Endodermal cell (in vitro differentiated cells): ENCODE measurements at regions not wholly inside any gene's neighbourhood (a gene's known extent, or its start where the extent isn't known, plus 50 kb on each side); places are given as distances from the start of the nearest gene placed in this dataset.

Source experiments
- DNase-seq: peaks from one replicate; pipeline ENCODE4 v3.0.0-alpha.2; 2017
- H3K27ac ChIP-seq: 2 replicates; pipeline ENCODE4 v1.5.1; 2013; ENCODE audit warnings: mild to moderate bottlenecking, low read depth, low read length, moderate library complexity
- H3K27me3 ChIP-seq: 2 replicates; pipeline ENCODE4 v1.6.1; 2013; ENCODE audit warnings: mild to moderate bottlenecking, low read length, moderate library complexity; ENCODE audit not compliant: insufficient read depth, control insufficient read depth, poor library complexity, severe bottlenecking
- H3K36me3 ChIP-seq: 2 replicates; pipeline ENCODE4 v1.7.0; 2013; ENCODE audit warnings: mild to moderate bottlenecking, low read length, moderate library complexity; ENCODE audit not compliant: control insufficient read depth, insufficient read depth
- H3K4me1 ChIP-seq: one replicate; pipeline ENCODE4 v1.7.0; 2013; ENCODE audit warnings: low read length; ENCODE audit not compliant: control insufficient read depth, insufficient read depth
- H3K4me3 ChIP-seq: 2 replicates; pipeline ENCODE4 v1.5.1; 2013; ENCODE audit warnings: mild to moderate bottlenecking, low read length, moderate library complexity
- H3K9ac ChIP-seq: 2 replicates; pipeline ENCODE4 v1.6.1; 2013; ENCODE audit warnings: mild to moderate bottlenecking, low read length, moderate library complexity; ENCODE audit not compliant: poor library complexity, severe bottlenecking; ENCODE audit errors: extremely low read depth
- H3K9me3 ChIP-seq: 2 replicates; pipeline ENCODE4 v1.6.1; 2013; ENCODE audit warnings: mild to moderate bottlenecking, low read length, moderate library complexity; ENCODE audit not compliant: control insufficient read depth
- H3K27ac Mint-ChIP-seq: 2 replicates; pipeline ENCODE4 v1.8.0; 2020; ENCODE audit warnings: mixed read lengths
- H3K27me3 Mint-ChIP-seq: 2 replicates; pipeline ENCODE4 v1.8.0; 2021; ENCODE audit warnings: mild to moderate bottlenecking, mixed read lengths; ENCODE audit not compliant: insufficient read depth
- H3K36me3 Mint-ChIP-seq: 2 replicates; pipeline ENCODE4 v1.8.0; 2020; ENCODE audit warnings: low read depth, mixed read lengths
- H3K4me1 Mint-ChIP-seq: 2 replicates; pipeline ENCODE4 v1.8.0; 2020; ENCODE audit warnings: mixed read lengths
- H3K4me3 Mint-ChIP-seq: 2 replicates; pipeline ENCODE4 v1.8.0; 2020; ENCODE audit warnings: mild to moderate bottlenecking, moderate library complexity, mixed read lengths
- H3K9me3 Mint-ChIP-seq: 2 replicates; pipeline ENCODE4 v1.8.0; 2020; ENCODE audit warnings: mild to moderate bottlenecking, mixed read lengths
- WGBS, 2 experiments: methylation state at CpG; one replicate each; pipeline versions ENCODE4 v1.1.5 to v1.1.7; 2013; ENCODE audit warnings: missing lambda C conversion rate in 2 of 2, mixed read lengths in 1 of 2; ENCODE audit not compliant: insufficient coverage in 1 of 2, insufficient read length in 1 of 2; 5-methylcytosine and 5-hydroxymethylcytosine counted together
- TF ChIP-seq, protein P1 (sequence below): fragments of 200-600 bp; sonication (generic); conservative IDR thresholded peaks from 2 replicates; pipeline ENCODE4 v1.5.0; 2021; ENCODE audit warnings: antibody characterized with exemption, mild to moderate bottlenecking

DNA sequence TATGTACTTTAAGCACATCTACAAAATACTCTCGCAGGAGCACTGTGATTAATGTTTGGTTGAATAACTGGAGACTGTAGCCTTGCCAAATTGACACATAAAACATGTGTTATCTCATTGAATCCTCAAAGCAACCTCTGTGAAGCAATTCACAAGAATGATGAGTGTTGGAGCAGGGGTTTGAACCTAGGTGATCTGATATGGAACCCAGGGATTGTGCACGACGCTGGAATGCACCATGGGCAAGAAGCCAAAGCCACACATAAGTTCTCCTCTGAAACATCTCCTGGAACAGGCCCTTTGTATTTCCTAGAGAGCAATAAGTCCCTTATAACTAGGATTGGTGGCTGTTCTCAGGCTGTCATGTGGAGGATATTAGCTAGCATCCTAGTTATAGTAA lies 124.6 kb upstream of the IVNS1ABP start:
- Mint-ChIP-seq H3K36me3 (no peaks in the 10 kb centered on the region), H3K4me1 (no peaks in the 10 kb centered on the region), H3K4me3 (no peak overlapping the region), H3K27ac (no peak overlapping the region), H3K27me3 (no peaks in the 10 kb centered on the region), H3K9me3 (no peaks in the 10 kb centered on the region)
- TF ChIP-seq, protein P1, sequence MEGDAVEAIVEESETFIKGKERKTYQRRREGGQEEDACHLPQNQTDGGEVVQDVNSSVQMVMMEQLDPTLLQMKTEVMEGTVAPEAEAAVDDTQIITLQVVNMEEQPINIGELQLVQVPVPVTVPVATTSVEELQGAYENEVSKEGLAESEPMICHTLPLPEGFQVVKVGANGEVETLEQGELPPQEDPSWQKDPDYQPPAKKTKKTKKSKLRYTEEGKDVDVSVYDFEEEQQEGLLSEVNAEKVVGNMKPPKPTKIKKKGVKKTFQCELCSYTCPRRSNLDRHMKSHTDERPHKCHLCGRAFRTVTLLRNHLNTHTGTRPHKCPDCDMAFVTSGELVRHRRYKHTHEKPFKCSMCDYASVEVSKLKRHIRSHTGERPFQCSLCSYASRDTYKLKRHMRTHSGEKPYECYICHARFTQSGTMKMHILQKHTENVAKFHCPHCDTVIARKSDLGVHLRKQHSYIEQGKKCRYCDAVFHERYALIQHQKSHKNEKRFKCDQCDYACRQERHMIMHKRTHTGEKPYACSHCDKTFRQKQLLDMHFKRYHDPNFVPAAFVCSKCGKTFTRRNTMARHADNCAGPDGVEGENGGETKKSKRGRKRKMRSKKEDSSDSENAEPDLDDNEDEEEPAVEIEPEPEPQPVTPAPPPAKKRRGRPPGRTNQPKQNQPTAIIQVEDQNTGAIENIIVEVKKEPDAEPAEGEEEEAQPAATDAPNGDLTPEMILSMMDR = no peak
- Histone ChIP-seq H3K9me3 (no peaks in the 10 kb centered on the region), H3K27me3 (no peaks in the 10 kb centered on the region), H3K9ac (no peak overlapping the region), H3K36me3 (no peaks in the 10 kb centered on the region), H3K4me3 (no peak overlapping the region), H3K27ac (no peak overlapping the region), H3K4me1 (no peaks in the 10 kb centered on the region)
- 90% methylated on average over 3 of the region's 3 CpGs; no CpG with 5 or more reads in 1 of the 2 experiments for WGBS, 2 experiments
- DNase-seq = no peak

DNA sequence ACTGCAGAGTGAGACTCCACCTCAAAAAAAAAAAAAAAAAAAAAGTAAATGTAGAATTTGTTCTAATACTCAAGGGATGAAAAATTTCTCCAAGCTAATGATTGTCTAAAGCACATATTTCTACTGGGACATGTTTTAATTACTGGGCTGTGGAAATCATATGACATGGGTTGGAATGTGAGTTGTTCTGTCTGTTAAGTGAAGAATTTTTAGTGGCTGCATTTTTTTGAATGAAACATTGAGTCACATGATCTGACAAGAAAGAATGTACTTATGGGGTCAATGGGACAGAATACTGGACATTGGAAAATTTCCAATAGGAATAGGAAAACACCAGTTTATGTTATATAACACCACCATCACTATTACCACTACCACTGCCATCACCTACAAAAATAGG lies 123.8 kb upstream of the IVNS1ABP start:
- Histone ChIP-seq H3K36me3 (no peaks in the 10 kb centered on the region), H3K27me3 (no peaks in the 10 kb centered on the region), H3K9me3 (no peaks in the 10 kb centered on the region), H3K27ac (no peak overlapping the region), H3K9ac (no peak overlapping the region), H3K4me3 (no peak overlapping the region), H3K4me1 (no peaks in the 10 kb centered on the region)
- H3K4me3 Mint-ChIP-seq = no peak overlapping the region
- no peaks in the 10 kb centered on the region for H3K4me1 Mint-ChIP-seq
- no peak for DNase-seq
- no peaks in the 10 kb centered on the region for H3K36me3 Mint-ChIP-seq
- no peaks in the 10 kb centered on the region for H3K27me3 Mint-ChIP-seq
- TF ChIP-seq, protein P1 = no peak
- no peak overlapping the region for H3K27ac Mint-ChIP-seq
- H3K9me3 Mint-ChIP-seq = no peaks in the 10 kb centered on the region

DNA sequence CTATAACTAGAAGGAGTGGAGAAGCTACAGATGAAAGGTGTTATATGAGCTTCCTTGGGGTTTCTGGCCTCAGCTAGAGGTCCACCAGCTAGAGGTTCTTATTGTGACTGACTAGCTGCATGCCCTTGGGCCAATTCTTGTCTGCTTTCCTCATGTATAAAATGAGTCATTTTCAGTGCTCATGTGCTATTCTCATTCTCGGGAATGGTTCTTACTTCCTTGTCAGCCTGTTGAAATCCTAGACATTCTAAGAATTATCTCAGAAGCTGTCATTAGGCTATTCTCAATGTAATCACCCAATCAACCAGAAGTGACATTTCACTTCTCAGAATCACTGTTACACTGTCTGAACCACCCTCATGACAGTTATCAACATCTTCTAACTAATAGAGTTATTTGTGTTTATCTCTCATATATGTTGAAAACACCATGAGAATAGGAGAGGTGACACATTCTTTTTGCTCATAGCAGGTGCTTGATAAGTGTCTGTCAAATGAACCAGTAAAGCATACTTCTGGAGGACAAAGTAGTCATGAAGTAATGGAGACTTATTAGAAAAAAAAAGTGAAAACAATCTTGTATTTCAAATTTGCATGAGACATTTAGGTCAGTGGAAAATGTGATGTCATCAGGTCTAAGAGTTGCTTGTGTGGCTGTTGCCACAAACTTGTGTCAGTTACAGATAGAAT lies 122.8 kb upstream of the IVNS1ABP start:
- H3K4me3 Mint-ChIP-seq = no peak overlapping the region
- TF ChIP-seq, protein P1 = no peak
- Histone ChIP-seq H3K27me3 (no peaks in the 10 kb centered on the region), H3K4me3 (no peak overlapping the region), H3K9me3 (no peaks in the 10 kb centered on the region), H3K9ac (no peak overlapping the region), H3K36me3 (no peaks in the 10 kb centered on the region), H3K4me1 (no peaks in the 10 kb centered on the region), H3K27ac (no peak overlapping the region)
- H3K27me3 Mint-ChIP-seq = no peaks in the 10 kb centered on the region
- DNase-seq = no peak
- no peak overlapping the region for H3K27ac Mint-ChIP-seq
- no peaks in the 10 kb centered on the region for H3K4me1 Mint-ChIP-seq
- whole genome bisulfite sequencing, 2 experiments = 80 to 93% methylated on average over 1 of the region's 1 CpG
- no peaks in the 10 kb centered on the region for H3K36me3 Mint-ChIP-seq
- H3K9me3 Mint-ChIP-seq = no peaks in the 10 kb centered on the region
